ENCODE measurements at regions not wholly inside any gene's neighbourhood (a gene's known extent, or its start where the extent isn't known, plus 50 kb on each side); places are given as distances from the start of the nearest gene placed in this dataset.

GRCh38 chr16:51321251-51321650 lies 170.2 kb upstream of the SALL1 start:
- no peak for TF ChIP-seq ZBTB7A (IDR thresholded peaks at IDR 0.05; ENCODE audit: low read depth)
- TF ChIP-seq EGR1 (IDR thresholded peaks at IDR 0.05): no peak
- no peak for TF ChIP-seq CEBPB (IDR thresholded peaks at IDR 0.05)
- TF ChIP-seq, protein P1, sequence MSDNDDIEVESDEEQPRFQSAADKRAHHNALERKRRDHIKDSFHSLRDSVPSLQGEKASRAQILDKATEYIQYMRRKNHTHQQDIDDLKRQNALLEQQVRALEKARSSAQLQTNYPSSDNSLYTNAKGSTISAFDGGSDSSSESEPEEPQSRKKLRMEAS (IDR thresholded peaks at IDR 0.05): no peak
- TF ChIP-seq, protein P2, sequence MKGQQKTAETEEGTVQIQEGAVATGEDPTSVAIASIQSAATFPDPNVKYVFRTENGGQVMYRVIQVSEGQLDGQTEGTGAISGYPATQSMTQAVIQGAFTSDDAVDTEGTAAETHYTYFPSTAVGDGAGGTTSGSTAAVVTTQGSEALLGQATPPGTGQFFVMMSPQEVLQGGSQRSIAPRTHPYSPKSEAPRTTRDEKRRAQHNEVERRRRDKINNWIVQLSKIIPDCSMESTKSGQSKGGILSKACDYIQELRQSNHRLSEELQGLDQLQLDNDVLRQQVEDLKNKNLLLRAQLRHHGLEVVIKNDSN (IDR thresholded peaks at IDR 0.05): no peak
- TF ChIP-seq YY1 (IDR thresholded peaks at IDR 0.05; ENCODE audit: low read depth): no peak
- no peak for TF ChIP-seq FOXM1 (IDR thresholded peaks at IDR 0.05; ENCODE audit: borderline replicate concordance, low read depth)
- TF ChIP-seq EP300 (IDR thresholded peaks at IDR 0.05; ENCODE audit: borderline replicate concordance): no peak
- no peak for TF ChIP-seq TAF1 (IDR thresholded peaks at IDR 0.05; ENCODE audit: low read depth)
- no peak for TF ChIP-seq RAD21 (IDR thresholded peaks at IDR 0.05; ENCODE audit: low read depth)
- TF ChIP-seq REST (IDR thresholded peaks at IDR 0.05; ENCODE audit: low read depth): no peak
- TF ChIP-seq TCF12 (IDR thresholded peaks at IDR 0.05; ENCODE audit: low read depth): no peak
- no peak for TF ChIP-seq CREB1 (IDR thresholded peaks at IDR 0.05; ENCODE audit: low read depth)
- TF ChIP-seq NFIC (IDR thresholded peaks at IDR 0.05): no peak
- TF ChIP-seq TEAD4 (IDR thresholded peaks at IDR 0.05): no peak

- TF ChIP-seq EGR1 (IDR thresholded peaks at IDR 0.05) (no peak), FOXM1 (IDR thresholded peaks at IDR 0.05; ENCODE audit: borderline replicate concordance, low read depth) (no peak), CREB1 (IDR thresholded peaks at IDR 0.05; ENCODE audit: low read depth) (no peak), ZBTB7A (IDR thresholded peaks at IDR 0.05; ENCODE audit: low read depth) (no peak), TCF12 (IDR thresholded peaks at IDR 0.05; ENCODE audit: low read depth) (no peak)
Measured at GRCh38 chr16:51317575-51317974, 166.5 kb upstream of the SALL1 start.

- TF ChIP-seq RAD21 (IDR thresholded peaks at IDR 0.05; ENCODE audit: low read depth) (no peak), REST (IDR thresholded peaks at IDR 0.05; ENCODE audit: low read depth) (no peak)
Measured at GRCh38 chr16:51313198-51313597, 162.1 kb upstream of the SALL1 start.

- no peak for TF ChIP-seq REST (IDR thresholded peaks at IDR 0.05; ENCODE audit: low read depth)
Measured at GRCh38 chr16:51312363-51313150, 161.5 kb upstream of the SALL1 start.

DNA sequence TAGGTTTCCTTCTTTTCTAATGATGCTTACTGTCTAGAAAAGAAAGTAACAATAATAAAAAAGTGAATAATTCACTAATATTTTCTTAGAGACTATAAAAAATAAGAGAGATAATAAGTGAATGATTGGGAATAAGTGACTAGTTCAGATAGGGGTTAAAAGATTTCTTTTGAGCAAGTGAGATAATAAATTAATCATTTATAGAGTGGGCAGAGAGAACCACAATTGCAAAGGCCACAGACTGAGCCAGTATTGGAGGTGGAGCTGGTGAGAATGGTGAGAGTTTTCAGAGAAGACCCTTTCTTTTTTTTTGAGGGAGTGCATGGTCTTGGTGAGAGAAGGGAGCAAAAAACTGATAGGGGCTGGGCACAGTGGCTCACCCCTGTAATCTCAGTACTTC lies 159.1 kb upstream of the SALL1 start:
- TF ChIP-seq TCF12 (IDR thresholded peaks at IDR 0.05; ENCODE audit: low read depth): no peak
- TF ChIP-seq REST (IDR thresholded peaks at IDR 0.05; ENCODE audit: low read depth): no peak
- no peak for TF ChIP-seq ZBTB7A (IDR thresholded peaks at IDR 0.05; ENCODE audit: low read depth)
- no peak for TF ChIP-seq CEBPB (IDR thresholded peaks at IDR 0.05)
- TF ChIP-seq NFIC (IDR thresholded peaks at IDR 0.05): no peak
- TF ChIP-seq EGR1 (IDR thresholded peaks at IDR 0.05): no peak
- TF ChIP-seq CREB1 (IDR thresholded peaks at IDR 0.05; ENCODE audit: low read depth): no peak
- TF ChIP-seq, protein P2 (IDR thresholded peaks at IDR 0.05): no peak
- TF ChIP-seq FOXM1 (IDR thresholded peaks at IDR 0.05; ENCODE audit: borderline replicate concordance, low read depth): no peak
